Panc1 (cell line): ENCODE measurements at regions not wholly inside any gene's neighbourhood (a gene's known extent, or its start where the extent isn't known, plus 50 kb on each side); places are given as distances from the start of the nearest gene placed in this dataset.

Experiments used
- CTCF ChIP-seq: fragments of 450-650 bp; IDR thresholded peaks from 2 replicates; pipeline ENCODE4 v1.5.1; 2017; ENCODE audit warnings: mild to moderate bottlenecking
- POLR2AphosphoS5 ChIP-seq: IDR thresholded peaks from 2 replicates; pipeline ENCODE4 v1.6.1; 2012; ENCODE audit warnings: mild to moderate bottlenecking, low read depth, low read length, moderate library complexity
- SIN3A ChIP-seq: IDR thresholded peaks from 2 replicates; pipeline ENCODE4 v1.6.1; 2012; ENCODE audit warnings: low read depth, mild to moderate bottlenecking, low read length, moderate library complexity, borderline replicate concordance; ENCODE audit not compliant: insufficient read depth
- TF ChIP-seq, protein P1 (sequence below), 2 experiments: IDR thresholded peaks; 2 replicates each; pipeline ENCODE4 v1.6.1; 2011 to 2012; ENCODE audit warnings: low read depth in 2 of 2, control low read depth in 1 of 2, low read length in 1 of 2, mild to moderate bottlenecking in 1 of 2, moderate library complexity in 1 of 2; ENCODE audit not compliant: insufficient read depth in 1 of 2

DNA sequence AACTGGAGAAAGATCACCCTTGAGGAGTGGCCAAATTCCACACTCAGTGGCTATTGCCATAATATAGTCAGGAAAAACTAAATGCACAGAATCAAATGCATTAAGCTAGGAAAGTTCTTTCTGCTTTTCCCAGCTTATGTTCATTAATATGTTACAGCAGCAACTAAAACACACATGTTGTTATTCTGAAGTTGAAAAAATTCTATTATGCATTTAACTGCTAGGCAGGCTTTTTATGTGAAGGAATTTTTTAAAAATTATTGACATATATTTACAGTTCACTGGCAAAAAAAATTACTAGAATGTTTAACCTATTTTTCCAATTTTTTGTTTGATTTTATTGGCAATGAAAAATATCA, 135.2 kb upstream of the IL12A start:
- no peak for TF ChIP-seq CTCF
- TF ChIP-seq, protein P1, sequence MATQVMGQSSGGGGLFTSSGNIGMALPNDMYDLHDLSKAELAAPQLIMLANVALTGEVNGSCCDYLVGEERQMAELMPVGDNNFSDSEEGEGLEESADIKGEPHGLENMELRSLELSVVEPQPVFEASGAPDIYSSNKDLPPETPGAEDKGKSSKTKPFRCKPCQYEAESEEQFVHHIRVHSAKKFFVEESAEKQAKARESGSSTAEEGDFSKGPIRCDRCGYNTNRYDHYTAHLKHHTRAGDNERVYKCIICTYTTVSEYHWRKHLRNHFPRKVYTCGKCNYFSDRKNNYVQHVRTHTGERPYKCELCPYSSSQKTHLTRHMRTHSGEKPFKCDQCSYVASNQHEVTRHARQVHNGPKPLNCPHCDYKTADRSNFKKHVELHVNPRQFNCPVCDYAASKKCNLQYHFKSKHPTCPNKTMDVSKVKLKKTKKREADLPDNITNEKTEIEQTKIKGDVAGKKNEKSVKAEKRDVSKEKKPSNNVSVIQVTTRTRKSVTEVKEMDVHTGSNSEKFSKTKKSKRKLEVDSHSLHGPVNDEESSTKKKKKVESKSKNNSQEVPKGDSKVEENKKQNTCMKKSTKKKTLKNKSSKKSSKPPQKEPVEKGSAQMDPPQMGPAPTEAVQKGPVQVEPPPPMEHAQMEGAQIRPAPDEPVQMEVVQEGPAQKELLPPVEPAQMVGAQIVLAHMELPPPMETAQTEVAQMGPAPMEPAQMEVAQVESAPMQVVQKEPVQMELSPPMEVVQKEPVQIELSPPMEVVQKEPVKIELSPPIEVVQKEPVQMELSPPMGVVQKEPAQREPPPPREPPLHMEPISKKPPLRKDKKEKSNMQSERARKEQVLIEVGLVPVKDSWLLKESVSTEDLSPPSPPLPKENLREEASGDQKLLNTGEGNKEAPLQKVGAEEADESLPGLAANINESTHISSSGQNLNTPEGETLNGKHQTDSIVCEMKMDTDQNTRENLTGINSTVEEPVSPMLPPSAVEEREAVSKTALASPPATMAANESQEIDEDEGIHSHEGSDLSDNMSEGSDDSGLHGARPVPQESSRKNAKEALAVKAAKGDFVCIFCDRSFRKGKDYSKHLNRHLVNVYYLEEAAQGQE (IDR thresholded peaks at IDR 0.05; ENCODE audit: insufficient read depth in 1 of 2, low read depth in 2 of 2, low read length in 1 of 2) = no peak
- no peak for TF ChIP-seq POLR2AphosphoS5
- TF ChIP-seq SIN3A = no peak
